ENCODE measurements at regions not wholly inside any gene's neighbourhood (a gene's known extent, or its start where the extent isn't known, plus 50 kb on each side); places are given as distances from the start of the nearest gene placed in this dataset.

GRCh38 chr2:41955316-41956043, 92.3 kb upstream of the PKDCC start:
- H3K9me3 Mint-ChIP-seq = no peaks in the 10 kb centered on the region
- peaks cover 2% of the 10 kb centered on the region for H3K27me3 Mint-ChIP-seq
- ATAC-seq (no peak), DNase-seq (no peak)
- H3K4me1 Mint-ChIP-seq = peaks cover 10% of the 10 kb centered on the region
- H3K4me3 Mint-ChIP-seq = no peak overlapping the region
- no peaks in the 10 kb centered on the region for H3K36me3 Mint-ChIP-seq (ENCODE audit: low read depth)
- peak overlapping the region; percentile 53 for H3K27ac Mint-ChIP-seq

DNA sequence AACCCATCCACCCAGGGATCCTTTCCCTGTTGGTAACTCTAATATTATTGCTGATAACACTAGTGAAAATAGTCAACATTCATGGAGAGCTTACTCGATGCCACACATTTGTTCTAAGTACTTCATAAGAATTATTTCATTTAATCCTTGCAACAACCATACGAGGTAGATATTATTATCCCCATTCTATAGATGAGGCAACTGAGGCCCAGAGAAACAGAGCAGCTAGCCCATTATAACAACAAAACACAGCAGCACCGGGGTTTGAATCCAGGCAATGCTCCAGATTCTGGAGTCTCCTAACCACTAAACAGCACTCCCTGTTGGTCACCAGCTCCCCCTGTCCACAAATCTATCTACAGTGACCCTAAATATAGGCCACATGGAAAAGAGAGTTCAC, 90.4 kb upstream of the PKDCC start:
- Mint-ChIP-seq H3K9me3 (no peaks in the 10 kb centered on the region), H3K4me3 (no peak overlapping the region), H3K27me3 (peaks cover 2% of the 10 kb centered on the region), H3K36me3 (ENCODE audit: low read depth) (no peaks in the 10 kb centered on the region), H3K4me1 (peaks cover 9% of the 10 kb centered on the region), H3K27ac (no peak overlapping the region)
- ATAC-seq = no peak
- no peak for DNase-seq

DNA sequence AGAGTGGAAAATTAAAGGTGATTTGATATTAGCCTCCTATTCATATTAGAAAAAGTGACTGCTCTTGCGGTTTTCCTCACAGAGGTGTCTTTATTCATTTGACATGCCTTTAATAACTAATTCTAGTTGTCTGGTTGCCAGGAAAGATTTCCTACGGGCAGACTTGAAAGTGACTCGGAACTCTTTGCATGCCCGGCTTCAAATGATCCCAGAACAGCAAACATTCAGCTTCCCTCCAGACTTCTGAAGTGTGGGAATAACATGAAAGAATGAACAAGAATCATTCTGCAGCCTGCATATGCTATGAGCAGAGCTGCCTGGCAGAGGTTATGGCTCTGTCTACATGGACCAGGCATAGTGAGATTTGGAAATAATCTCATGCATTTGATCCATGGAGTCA, 89.6 kb upstream of the PKDCC start:
- ATAC-seq = no peak
- Mint-ChIP-seq H3K4me3 (no peak overlapping the region), H3K9me3 (no peaks in the 10 kb centered on the region), H3K4me1 (peaks cover 8% of the 10 kb centered on the region), H3K27me3 (peaks cover 2% of the 10 kb centered on the region), H3K27ac (no peak overlapping the region), H3K36me3 (ENCODE audit: low read depth) (no peaks in the 10 kb centered on the region)
- no peak for DNase-seq

DNA sequence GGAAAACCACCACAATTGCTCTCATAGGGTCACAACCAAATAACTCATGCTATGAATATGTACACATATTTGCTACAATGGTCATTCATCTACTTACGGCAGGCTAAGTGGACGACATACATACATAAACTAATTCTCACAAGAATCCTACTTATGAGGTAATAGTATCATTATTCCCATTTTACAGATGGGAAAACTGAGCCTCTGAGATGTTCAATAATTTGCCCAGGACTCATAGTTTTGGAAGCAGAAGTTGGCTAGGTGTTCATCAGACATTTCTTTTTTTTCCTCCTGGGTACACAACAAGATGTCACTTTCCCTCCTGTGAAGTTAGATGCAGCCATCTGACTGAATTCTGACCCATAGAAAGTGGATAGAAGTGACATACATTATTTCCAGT, 89.0 kb upstream of the PKDCC start:
- no peaks in the 10 kb centered on the region for H3K9me3 Mint-ChIP-seq
- no peak overlapping the region for H3K4me3 Mint-ChIP-seq
- ATAC-seq = no peak
- no peak overlapping the region for H3K27ac Mint-ChIP-seq
- H3K27me3 Mint-ChIP-seq = peaks cover 2% of the 10 kb centered on the region
- no peaks in the 10 kb centered on the region for H3K36me3 Mint-ChIP-seq (ENCODE audit: low read depth)
- peaks cover 3% of the 10 kb centered on the region for H3K4me1 Mint-ChIP-seq
- no peak for DNase-seq

DNA sequence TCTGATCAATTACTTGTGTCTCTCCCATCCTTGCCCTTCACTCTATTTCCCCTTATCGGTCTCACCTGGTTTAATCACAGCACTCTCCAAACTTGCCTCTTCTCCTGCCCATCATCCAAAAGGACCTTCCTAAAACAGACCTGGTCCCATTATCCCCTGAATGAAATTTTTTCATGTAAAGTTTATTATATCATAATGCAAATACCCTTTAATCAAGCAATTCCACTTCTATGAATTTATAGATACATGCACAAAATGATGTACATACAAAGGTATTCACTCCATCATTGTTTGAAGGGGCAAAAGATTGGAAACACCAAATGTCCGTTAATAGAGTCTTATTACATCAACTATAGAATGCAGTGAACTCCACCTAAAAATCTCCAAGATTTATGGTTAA, 88.1 kb upstream of the PKDCC start:
- no peaks in the 10 kb centered on the region for H3K36me3 Mint-ChIP-seq (ENCODE audit: low read depth)
- H3K27me3 Mint-ChIP-seq = peaks cover 2% of the 10 kb centered on the region
- H3K27ac Mint-ChIP-seq = no peak overlapping the region
- H3K4me1 Mint-ChIP-seq = peaks cover 3% of the 10 kb centered on the region
- no peak for DNase-seq
- no peak overlapping the region for H3K4me3 Mint-ChIP-seq
- H3K9me3 Mint-ChIP-seq = no peaks in the 10 kb centered on the region
- ATAC-seq = no peak

GRCh38 chr2:41962922-41963622, 84.7 kb upstream of the PKDCC start:
- Mint-ChIP-seq H3K4me1 (no peaks in the 10 kb centered on the region), H3K4me3 (no peak overlapping the region), H3K9me3 (no peaks in the 10 kb centered on the region), H3K36me3 (ENCODE audit: low read depth) (no peaks in the 10 kb centered on the region), H3K27me3 (peaks cover 3% of the 10 kb centered on the region), H3K27ac (no peak overlapping the region)
- ATAC-seq (no peak), DNase-seq (no peak)

- no peak overlapping the region for H3K27ac Mint-ChIP-seq
- H3K9me3 Mint-ChIP-seq = no peaks in the 10 kb centered on the region
- H3K27me3 Mint-ChIP-seq = peaks cover 3% of the 10 kb centered on the region
- H3K36me3 Mint-ChIP-seq (ENCODE audit: low read depth) = no peaks in the 10 kb centered on the region
- H3K4me1 Mint-ChIP-seq = no peaks in the 10 kb centered on the region
- H3K4me3 Mint-ChIP-seq = no peak overlapping the region
- no peak for DNase-seq
- no peak for ATAC-seq
These were observed 83.9 kb upstream of the PKDCC start for GRCh38 chr2:41963661-41964525.

- no peaks in the 10 kb centered on the region for H3K36me3 Mint-ChIP-seq (ENCODE audit: low read depth)
- peak; percentile 27 for ATAC-seq
- peaks cover 2% of the 10 kb centered on the region for H3K27me3 Mint-ChIP-seq
- no peaks in the 10 kb centered on the region for H3K4me1 Mint-ChIP-seq
- no peak overlapping the region for H3K4me3 Mint-ChIP-seq
- no peak overlapping the region for H3K27ac Mint-ChIP-seq
- H3K9me3 Mint-ChIP-seq = no peaks in the 10 kb centered on the region
- no peak for DNase-seq
These were observed 82.5 kb upstream of the PKDCC start for GRCh38 chr2:41965173-41965908.

- peaks cover 2% of the 10 kb centered on the region for H3K27me3 Mint-ChIP-seq
- DNase-seq = no peak
- H3K27ac Mint-ChIP-seq = no peak overlapping the region
- H3K9me3 Mint-ChIP-seq = no peaks in the 10 kb centered on the region
- no peaks in the 10 kb centered on the region for H3K4me1 Mint-ChIP-seq
- no peak for ATAC-seq
- no peak overlapping the region for H3K4me3 Mint-ChIP-seq
- no peaks in the 10 kb centered on the region for H3K36me3 Mint-ChIP-seq (ENCODE audit: low read depth)
These were observed 81.9 kb upstream of the PKDCC start for GRCh38 chr2:41965909-41966295.

DNA sequence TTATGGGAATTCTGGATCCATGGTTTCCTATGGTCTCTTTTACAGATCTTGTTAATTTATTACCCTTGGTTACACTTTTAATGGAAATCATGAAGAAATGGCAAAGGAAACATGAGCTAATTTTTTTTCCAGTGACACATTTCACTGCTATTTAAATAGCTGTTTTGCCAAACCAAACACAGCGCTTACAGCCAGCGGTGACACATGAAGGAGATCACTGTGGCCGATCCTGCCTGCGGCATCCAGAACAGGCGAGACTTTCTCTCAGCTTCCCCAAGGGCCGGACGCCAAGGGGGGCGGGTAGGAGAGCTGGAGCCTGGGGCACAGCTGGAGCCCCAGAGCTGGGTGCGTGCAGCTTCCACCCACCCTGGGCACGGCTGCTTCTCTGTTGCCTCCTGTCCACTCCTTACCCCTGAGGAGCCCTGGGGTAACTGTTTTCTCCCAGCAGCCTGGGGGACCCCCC, 81.4 kb upstream of the PKDCC start:
- H3K4me3 Mint-ChIP-seq = no peak overlapping the region
- no peak overlapping the region for H3K27ac Mint-ChIP-seq
- H3K9me3 Mint-ChIP-seq = no peaks in the 10 kb centered on the region
- H3K27me3 Mint-ChIP-seq = peaks cover 2% of the 10 kb centered on the region
- H3K4me1 Mint-ChIP-seq = no peaks in the 10 kb centered on the region
- no peaks in the 10 kb centered on the region for H3K36me3 Mint-ChIP-seq (ENCODE audit: low read depth)
- ATAC-seq = no peak
- no peak for DNase-seq

GRCh38 chr2:41966920-41967319, 80.9 kb upstream of the PKDCC start:
- Mint-ChIP-seq H3K27me3 (peaks cover 2% of the 10 kb centered on the region), H3K4me1 (no peaks in the 10 kb centered on the region), H3K9me3 (no peaks in the 10 kb centered on the region), H3K36me3 (ENCODE audit: low read depth) (no peaks in the 10 kb centered on the region), H3K27ac (no peak overlapping the region), H3K4me3 (no peak overlapping the region)
- ATAC-seq (no peak), DNase-seq (no peak)

- H3K4me3 Mint-ChIP-seq = no peak overlapping the region
- H3K36me3 Mint-ChIP-seq (ENCODE audit: low read depth) = no peaks in the 10 kb centered on the region
- no peak overlapping the region for H3K27ac Mint-ChIP-seq
- H3K9me3 Mint-ChIP-seq = no peaks in the 10 kb centered on the region
- ATAC-seq (no peak), DNase-seq (no peak)
- peaks cover 6% of the 10 kb centered on the region for H3K27me3 Mint-ChIP-seq
- H3K4me1 Mint-ChIP-seq = no peaks in the 10 kb centered on the region
These were observed 80.2 kb upstream of the PKDCC start for GRCh38 chr2:41967476-41968181.

DNA sequence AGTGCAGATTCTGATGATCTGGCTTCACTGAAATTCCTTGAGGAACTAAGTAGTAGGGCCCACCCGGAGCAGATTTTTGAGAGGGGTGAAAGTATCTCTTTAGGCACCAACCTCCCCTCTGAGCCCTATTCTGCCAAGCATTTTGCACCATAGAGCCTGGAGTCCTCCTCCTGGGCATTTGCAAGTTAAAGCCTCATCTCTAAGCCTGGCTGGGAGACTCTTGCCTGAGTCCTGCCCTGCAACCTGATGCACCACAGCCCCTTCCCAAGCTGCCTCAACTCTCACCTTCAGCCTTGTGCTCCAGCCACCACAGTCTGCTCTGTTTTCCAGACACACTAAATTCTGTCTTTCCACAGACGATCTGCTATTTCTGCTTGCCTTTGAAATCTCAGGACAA, 79.6 kb upstream of the PKDCC start:
- DNase-seq (no peak), ATAC-seq (no peak)
- Mint-ChIP-seq H3K27ac (no peak overlapping the region), H3K27me3 (peaks cover 6% of the 10 kb centered on the region), H3K9me3 (no peaks in the 10 kb centered on the region), H3K4me1 (no peaks in the 10 kb centered on the region), H3K4me3 (no peak overlapping the region), H3K36me3 (ENCODE audit: low read depth) (no peaks in the 10 kb centered on the region)
